Ectodermal cell (in vitro differentiated cells): ENCODE measurements at regions not wholly inside any gene's neighbourhood (a gene's known extent, or its start where the extent isn't known, plus 50 kb on each side); places are given as distances from the start of the nearest gene placed in this dataset.

Source experiments
- H3K27ac ChIP-seq: 2 replicates; pipeline ENCODE4 v1.7.0; 2013; ENCODE audit warnings: mild to moderate bottlenecking, low read depth, low read length; ENCODE audit not compliant: insufficient read depth, poor library complexity, severe bottlenecking
- H3K27me3 ChIP-seq: 2 replicates; pipeline ENCODE4 v1.7.0; 2013; ENCODE audit warnings: mild to moderate bottlenecking, low read length; ENCODE audit not compliant: insufficient read depth, control insufficient read depth, poor library complexity, severe bottlenecking
- H3K36me3 ChIP-seq: one replicate; pipeline ENCODE4 v1.7.0; 2013; ENCODE audit warnings: low read length; ENCODE audit not compliant: control insufficient read depth, insufficient read depth
- H3K4me1 ChIP-seq: one replicate; pipeline ENCODE4 v1.7.0; 2013; ENCODE audit warnings: low read length; ENCODE audit not compliant: control insufficient read depth, insufficient read depth
- H3K4me3 ChIP-seq: 2 replicates; pipeline ENCODE4 v1.7.0; 2013; ENCODE audit warnings: low read depth, low read length, control low read depth; ENCODE audit not compliant: insufficient read depth
- H3K9me3 ChIP-seq: 2 replicates; pipeline ENCODE4 v1.7.0; 2013; ENCODE audit warnings: mild to moderate bottlenecking, low read length, moderate library complexity; ENCODE audit not compliant: control insufficient read depth
- WGBS, 2 experiments: methylation state at CpG; one replicate each; pipeline ENCODE4 v1.1.7; 2013; ENCODE audit warnings: missing lambda C conversion rate in 2 of 2; 5-methylcytosine and 5-hydroxymethylcytosine counted together

DNA sequence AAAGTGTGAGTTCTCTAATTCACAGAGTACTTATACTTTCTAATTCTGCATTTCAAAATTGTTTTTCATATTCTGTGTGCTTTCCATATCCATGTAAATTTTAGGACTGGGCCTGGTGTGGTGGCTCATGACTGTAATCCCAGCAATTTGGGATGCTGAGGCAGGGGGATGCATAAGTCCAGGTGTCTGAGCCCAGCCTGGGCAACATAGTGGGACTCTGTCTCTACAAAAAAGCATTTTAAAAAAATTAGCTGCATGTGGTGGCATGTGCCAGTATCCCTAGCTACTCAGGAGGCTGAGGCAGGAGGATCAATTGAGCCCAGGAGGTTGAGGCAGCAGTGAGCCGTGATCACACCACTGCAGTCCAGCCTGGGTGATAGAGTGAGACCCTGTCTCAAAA, 382.6 kb upstream of the AKR1E2 start:
- 86 to 94% methylated on average over 1 of the region's 1 CpG for WGBS, 2 experiments
- H3K27me3 ChIP-seq = no peaks in the 10 kb centered on the region
- no peaks in the 10 kb centered on the region for H3K9me3 ChIP-seq
- no peaks in the 10 kb centered on the region for H3K4me1 ChIP-seq
- H3K27ac ChIP-seq = no peak overlapping the region
- H3K36me3 ChIP-seq = no peaks in the 10 kb centered on the region
- H3K4me3 ChIP-seq = no peak overlapping the region

DNA sequence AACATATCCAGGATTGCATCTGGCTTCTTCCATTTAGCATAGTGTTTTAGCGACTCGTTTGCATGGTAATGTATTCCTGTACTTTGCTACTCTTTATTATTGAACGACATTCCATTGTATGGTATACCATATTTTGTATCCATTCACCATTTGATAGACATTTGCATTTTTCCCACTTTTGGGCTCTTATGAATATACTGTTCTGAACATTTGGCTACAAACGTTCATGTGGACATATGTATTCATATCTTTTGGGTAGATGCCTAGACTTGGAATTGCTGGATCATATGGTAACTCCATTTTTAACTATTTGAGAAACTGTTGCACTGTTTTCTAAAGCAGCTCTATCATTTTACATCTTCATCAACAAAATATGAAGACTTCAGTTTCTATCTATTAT, 383.7 kb upstream of the AKR1E2 start:
- H3K9me3 ChIP-seq = no peaks in the 10 kb centered on the region
- H3K36me3 ChIP-seq = no peaks in the 10 kb centered on the region
- H3K4me3 ChIP-seq = no peak overlapping the region
- H3K4me1 ChIP-seq = no peaks in the 10 kb centered on the region
- 92 to 99% methylated on average over 4 of the region's 4 CpGs for WGBS, 2 experiments
- no peaks in the 10 kb centered on the region for H3K27me3 ChIP-seq
- H3K27ac ChIP-seq = no peak overlapping the region

DNA sequence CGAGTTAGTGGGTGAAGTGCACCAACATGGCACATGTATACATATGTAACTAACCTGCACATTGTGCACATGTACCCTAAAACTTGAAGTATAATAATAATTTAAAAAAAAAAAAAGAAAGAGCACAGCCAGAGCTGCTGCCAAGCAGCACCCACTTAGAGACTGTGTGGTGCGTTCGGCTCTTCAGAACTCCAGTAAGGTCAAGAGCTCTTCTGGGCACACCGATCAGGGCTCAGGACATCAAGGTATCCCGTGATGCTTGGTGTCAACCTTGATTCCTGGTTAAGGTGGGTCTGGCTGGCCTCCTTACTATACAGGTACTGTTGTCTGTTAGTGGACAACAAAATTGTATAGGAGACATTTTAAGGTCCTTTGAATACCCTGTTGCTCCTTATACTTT, 385.7 kb upstream of the AKR1E2 start:
- H3K36me3 ChIP-seq = no peaks in the 10 kb centered on the region
- WGBS, 2 experiments = 98% methylated on average over 4 to 5 of the region's 5 CpGs

DNA sequence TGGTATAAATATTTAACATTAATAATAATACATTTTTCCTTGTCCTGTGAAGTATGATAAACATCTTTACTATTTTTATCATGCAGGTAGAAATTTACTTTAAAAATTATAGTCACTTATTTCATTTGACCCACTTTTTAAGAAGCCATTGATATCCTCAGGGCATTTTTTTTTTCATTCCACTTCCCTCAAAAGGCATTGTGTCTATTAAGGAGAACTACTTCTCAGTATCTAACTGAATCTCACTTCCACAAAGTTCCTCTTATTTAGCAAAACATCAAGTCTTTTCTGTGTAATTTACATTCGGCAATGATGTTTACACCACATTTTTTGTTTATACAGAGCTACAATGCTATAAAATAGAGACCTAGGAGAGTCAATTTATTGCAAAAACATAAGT, 388.2 kb upstream of the AKR1E2 start:
- Histone ChIP-seq H3K4me3 (no peak overlapping the region), H3K36me3 (no peaks in the 10 kb centered on the region), H3K27me3 (no peaks in the 10 kb centered on the region), H3K4me1 (no peaks in the 10 kb centered on the region), H3K27ac (no peak overlapping the region), H3K9me3 (no peaks in the 10 kb centered on the region)
- 100% methylated on average over 1 of the region's 1 CpG for WGBS, 2 experiments

More for the DNA sequence above, 385.7 kb upstream of the AKR1E2 start:
- Histone ChIP-seq H3K4me3 (no peak overlapping the region), H3K27me3 (no peaks in the 10 kb centered on the region), H3K9me3 (no peaks in the 10 kb centered on the region), H3K27ac (no peak overlapping the region), H3K4me1 (no peaks in the 10 kb centered on the region)

DNA sequence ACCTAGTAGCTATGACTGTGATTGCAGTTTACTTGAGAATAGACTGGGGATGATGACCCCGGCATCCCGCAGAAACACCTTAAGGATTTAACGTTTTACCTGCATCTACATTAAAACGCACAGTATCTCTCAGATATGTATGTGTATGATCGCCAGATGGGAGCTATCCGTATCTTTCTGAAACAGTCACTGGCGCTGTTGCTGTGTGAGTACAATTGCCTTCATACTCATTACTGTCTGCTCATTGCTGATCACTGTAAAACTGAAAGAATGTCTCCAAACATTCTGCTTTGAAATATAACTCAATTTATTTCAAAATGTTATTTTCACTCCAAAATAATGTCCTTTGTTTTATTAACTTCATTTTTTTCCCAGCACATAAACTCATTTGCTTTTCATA, 388.9 kb upstream of the AKR1E2 start:
- Histone ChIP-seq H3K9me3 (no peaks in the 10 kb centered on the region), H3K27ac (no peak overlapping the region), H3K4me1 (no peaks in the 10 kb centered on the region), H3K36me3 (no peaks in the 10 kb centered on the region), H3K27me3 (no peaks in the 10 kb centered on the region), H3K4me3 (no peak overlapping the region)
- 94 to 95% methylated on average over 7 of the region's 7 CpGs for WGBS, 2 experiments

DNA sequence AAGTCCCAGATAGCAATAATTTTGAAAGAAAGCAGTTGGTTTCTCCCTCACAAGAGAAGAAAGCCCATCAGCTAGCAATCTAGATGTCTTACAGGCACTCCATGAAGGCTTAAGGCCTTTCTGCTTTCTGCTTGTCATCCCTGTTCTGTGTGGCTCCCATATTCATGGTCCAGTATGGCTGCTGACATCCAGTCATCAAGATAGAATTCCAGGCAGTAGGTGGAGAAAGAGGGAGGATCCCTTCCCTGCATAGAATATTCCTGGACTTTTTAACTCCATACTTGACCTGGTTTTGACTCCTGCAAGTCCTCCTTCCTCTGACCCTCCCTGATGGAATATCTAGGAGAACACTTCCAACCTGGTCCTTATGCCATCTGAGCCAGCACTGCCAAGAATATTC, 389.9 kb upstream of the AKR1E2 start:
- no peak overlapping the region for H3K4me3 ChIP-seq
- H3K36me3 ChIP-seq = no peaks in the 10 kb centered on the region
- H3K27ac ChIP-seq = no peak overlapping the region
- H3K9me3 ChIP-seq = no peaks in the 10 kb centered on the region
- no peaks in the 10 kb centered on the region for H3K27me3 ChIP-seq
- no peaks in the 10 kb centered on the region for H3K4me1 ChIP-seq

DNA sequence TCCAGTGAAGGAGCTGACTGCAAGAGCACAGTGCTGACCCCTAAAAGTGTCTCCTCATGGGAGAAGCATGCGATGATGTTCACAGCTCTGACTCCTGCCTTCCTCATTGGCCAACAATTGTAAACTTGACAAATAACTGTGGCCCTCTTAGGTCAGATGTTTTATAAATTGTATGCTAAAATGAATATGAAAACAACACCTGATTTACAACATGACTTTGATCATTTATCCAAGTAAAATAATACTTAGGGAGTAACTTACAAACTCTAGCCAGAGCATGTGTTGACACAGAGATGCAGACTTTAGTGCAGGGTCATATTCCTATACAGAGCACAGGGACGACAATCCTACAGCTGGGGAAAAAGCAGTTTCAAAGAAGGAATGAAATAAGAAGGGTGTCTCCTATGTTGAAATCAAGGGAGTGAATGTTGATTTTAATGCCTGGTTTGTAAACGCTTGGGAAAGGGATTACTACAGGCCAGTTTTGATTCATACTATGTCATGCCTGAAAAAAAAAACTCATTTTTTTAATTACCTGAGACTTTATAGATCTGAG, 391.4 kb upstream of the AKR1E2 start:
- no peak overlapping the region for H3K27ac ChIP-seq
- 91 to 95% methylated on average over 3 of the region's 3 CpGs for WGBS, 2 experiments
- no peaks in the 10 kb centered on the region for H3K4me1 ChIP-seq
- H3K27me3 ChIP-seq = no peaks in the 10 kb centered on the region
- H3K36me3 ChIP-seq = no peaks in the 10 kb centered on the region
- H3K9me3 ChIP-seq = no peaks in the 10 kb centered on the region
- no peak overlapping the region for H3K4me3 ChIP-seq

DNA sequence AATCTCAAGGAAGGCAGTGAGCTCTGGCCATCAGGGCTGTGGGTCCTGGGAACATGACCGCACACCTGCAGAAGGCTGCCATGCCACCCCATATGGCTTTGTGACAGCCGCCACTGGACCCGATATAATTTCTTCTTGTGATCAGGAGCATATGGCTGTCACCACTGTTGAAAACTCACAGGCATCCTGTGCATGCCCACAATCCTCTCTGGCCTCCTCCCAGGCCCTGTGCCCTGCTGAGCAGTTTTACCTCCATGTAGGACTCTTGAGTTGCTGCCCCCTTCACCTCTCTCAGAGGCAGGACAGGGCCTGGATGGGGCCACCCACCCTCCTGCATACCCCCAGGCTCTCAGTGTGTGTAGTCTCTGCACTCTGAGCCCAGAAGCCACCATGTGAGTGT, 391.9 kb upstream of the AKR1E2 start:
- Histone ChIP-seq H3K4me1 (no peaks in the 10 kb centered on the region), H3K27ac (no peak overlapping the region), H3K27me3 (no peaks in the 10 kb centered on the region), H3K9me3 (no peaks in the 10 kb centered on the region), H3K36me3 (no peaks in the 10 kb centered on the region), H3K4me3 (no peak overlapping the region)
- 94 to 95% methylated on average over 3 of the region's 3 CpGs for WGBS, 2 experiments

DNA sequence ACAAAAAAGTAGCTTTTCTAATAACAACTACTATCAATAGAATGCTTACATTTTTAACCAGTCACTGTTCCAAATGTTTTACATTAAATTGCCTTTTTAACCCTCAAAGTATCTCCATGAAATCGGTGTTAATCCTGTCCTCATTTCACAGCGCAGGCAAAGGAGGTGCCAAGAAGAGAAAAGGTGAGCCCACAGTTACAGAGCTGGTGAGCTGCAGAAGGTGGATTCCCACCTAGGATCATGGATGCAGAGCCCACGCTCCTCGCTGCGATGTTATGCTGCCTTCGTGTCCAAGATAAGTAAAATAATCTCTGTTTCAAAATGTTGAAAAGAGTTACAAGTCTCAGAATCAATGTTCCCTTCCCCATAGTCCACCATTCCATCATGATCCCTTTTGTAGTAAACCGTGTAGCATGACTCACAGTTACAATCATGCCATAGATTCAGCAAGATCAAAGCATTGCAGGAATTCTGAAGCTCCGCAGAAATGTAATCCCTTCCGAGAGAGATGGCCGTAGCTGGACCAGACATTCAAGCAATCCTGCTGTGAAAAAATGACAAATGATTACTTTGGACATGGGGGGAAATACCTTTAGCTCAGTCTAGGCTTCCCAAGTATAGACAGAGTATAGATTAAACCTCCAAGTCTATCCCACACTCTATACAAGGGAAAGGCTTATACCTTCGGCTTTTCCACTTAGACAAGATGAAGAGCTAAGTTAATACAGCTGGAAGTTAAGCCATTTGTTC, 394.7 kb upstream of the AKR1E2 start:
- Histone ChIP-seq H3K9me3 (no peaks in the 10 kb centered on the region), H3K4me1 (no peaks in the 10 kb centered on the region), H3K4me3 (no peak overlapping the region), H3K27ac (no peak overlapping the region), H3K27me3 (no peaks in the 10 kb centered on the region), H3K36me3 (no peaks in the 10 kb centered on the region)
- WGBS, 2 experiments = 91% methylated on average over 11 of the region's 11 CpGs

DNA sequence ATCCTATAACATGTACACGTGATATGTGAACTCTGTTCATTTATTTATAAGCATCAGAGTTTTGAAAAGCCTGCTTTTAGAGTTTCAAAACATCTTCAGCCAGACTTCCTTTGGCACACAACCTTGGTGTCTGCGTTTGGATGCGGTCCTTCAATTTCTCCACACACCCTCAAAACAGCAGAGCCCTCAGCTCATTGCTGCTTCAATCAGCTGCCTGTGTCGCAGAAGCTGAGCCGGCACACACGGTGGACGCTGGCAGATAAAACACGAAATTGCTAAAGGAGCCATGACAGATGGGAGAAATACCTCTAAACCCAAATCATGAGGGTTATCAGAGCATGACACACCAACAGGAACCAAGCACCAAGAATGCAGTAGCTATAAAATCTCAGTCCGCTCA, 396.4 kb upstream of the AKR1E2 start:
- Histone ChIP-seq H3K9me3 (no peaks in the 10 kb centered on the region), H3K4me1 (no peaks in the 10 kb centered on the region), H3K27ac (no peak overlapping the region), H3K4me3 (no peak overlapping the region), H3K27me3 (no peaks in the 10 kb centered on the region), H3K36me3 (no peaks in the 10 kb centered on the region)
- 93 to 95% methylated on average over 9 of the region's 9 CpGs for WGBS, 2 experiments
